SK-N-MC (cell line): ENCODE measurements at regions not wholly inside any gene's neighbourhood (a gene's known extent, or its start where the extent isn't known, plus 50 kb on each side); places are given as distances from the start of the nearest gene placed in this dataset.

Source experiments
- EZH2 ChIP-seq: fragments of 200-600 bp; sonication (generic); IDR thresholded peaks from one replicate; pipeline ENCODE4 v1.6.1; 2017; ENCODE audit warnings: antibody characterized with exemption
- FOXP2 ChIP-seq: optimal IDR thresholded peaks from 2 replicates; pipeline ENCODE3; 2011; ENCODE audit warnings: mild to moderate bottlenecking, moderate library complexity; ENCODE audit not compliant: insufficient read depth; ENCODE audit errors: extremely low read length, control extremely low read depth

- TF ChIP-seq EZH2 (no peak), FOXP2 (no peak)
These were observed 188.4 kb upstream of the FAM9B start for GRCh38 chrX:9222299-9222698.
